ENCODE measurements at regions not wholly inside any gene's neighbourhood (a gene's known extent, or its start where the extent isn't known, plus 50 kb on each side); places are given as distances from the start of the nearest gene placed in this dataset.

DNA sequence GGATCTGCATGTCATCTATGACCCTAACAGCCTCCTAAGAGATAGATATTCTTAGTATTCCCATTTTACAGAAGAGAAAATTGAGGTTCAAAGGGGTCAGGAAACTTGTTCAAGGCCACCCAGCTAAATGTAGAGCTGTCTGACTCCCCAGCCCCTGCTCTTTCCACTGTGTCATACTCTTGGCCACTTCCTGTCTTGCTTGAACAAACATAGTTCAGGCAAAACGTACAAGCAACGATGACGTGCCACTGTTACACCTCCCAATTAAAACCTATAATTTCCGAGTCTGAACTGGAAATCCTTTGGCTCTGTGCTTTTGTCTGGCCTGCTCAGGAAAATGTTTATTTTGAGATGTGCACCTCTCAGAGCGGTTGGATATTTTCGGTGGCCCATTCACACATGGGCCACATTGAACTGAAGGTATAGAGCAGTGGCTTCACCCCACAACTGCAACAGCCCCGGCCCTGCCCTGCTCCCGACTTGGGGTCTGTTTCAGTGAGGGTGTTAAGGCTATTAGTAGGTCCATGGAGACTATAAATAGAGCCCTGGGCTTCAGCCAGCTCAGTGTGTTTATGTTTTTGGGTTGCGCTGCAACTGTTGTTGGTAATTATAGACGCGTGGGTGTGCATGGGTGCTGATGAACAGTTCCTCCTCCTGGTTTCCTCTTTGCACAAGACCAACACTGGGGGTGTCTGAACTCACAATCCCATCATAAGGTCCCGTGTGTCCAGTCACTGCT lies 172.3 kb upstream of the ADO start:
- DNase-seq, result no peak

DNA sequence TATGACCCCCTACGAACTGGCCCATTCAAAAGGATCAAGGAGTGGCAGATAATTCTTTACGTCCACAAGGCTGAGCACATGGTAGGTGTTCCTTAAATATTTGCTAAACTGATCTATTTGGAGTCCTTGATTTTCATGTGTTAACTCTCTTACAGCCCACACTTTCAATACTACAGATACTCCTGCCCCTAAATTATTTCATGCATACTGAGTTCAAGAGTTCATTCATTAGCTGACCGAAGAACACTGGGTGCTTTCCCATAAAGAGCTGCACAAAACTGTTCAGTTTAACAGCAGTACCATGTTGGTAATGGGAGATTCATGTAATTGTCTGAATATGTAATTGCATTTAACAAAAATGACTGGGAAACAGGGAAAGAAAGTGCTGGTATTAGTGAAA lies 170.5 kb upstream of the ADO start:
- DNase-seq, result no peak

DNA sequence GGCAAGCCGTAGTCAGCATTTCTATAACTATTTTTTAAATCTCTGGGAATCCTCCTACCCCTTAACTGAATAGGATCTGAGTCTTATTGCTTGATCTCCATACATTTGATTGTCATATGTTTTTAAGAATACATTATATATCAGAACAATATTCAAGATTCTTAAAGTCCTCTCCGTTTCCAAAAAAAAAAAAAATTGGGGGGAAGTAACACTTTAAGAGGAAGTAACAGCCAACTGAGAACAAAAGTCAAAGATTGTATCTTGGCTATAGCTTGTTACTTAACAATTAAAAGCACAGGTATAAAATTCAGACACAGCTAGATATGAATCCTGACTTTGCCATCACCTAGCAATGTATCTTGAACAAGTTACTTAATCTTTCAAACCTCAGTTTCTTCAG lies 169.9 kb upstream of the ADO start:
- DNase-seq, result no peak

DNA sequence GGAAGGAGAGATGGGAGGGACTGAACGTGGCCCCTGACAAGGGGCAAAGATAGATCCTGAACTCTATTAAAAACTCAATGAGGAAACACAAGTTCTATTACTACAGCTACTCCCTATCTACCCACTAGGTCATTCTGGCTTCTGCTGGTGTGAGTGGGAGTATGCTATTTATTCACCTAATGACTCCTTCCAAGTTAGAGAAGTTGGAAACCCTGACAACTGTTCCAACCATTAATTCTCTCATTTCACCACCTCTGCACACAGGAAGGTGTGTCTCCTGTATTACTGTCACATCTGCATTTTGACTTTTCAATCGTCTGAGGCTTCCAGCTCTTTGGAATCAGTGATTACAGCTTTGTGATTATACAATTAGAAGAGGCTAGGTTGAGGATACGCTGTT lies 169.4 kb upstream of the ADO start:
- no peak for DNase-seq

DNA sequence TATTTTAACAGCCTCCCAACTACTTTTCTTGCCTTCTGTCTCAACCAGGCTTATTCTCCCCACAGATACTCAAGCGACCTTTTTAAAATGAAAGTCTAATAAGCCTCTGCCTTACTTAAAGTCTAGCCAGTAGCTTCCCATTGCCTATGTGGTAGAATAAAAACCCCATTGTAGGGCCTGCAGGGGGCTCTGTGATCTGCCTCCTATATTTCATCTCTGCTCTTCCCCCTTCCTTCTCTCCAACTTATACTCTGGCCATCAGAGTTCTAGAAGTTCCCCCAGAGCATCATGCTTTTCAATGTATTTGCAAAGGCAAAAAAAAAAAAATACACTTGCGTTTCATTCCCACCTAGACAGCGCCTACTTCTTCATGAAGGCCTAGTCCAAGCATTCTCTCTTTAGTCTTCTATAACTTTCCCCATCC lies 167.7 kb upstream of the ADO start:
- peak; percentile 24 for DNase-seq

DNA sequence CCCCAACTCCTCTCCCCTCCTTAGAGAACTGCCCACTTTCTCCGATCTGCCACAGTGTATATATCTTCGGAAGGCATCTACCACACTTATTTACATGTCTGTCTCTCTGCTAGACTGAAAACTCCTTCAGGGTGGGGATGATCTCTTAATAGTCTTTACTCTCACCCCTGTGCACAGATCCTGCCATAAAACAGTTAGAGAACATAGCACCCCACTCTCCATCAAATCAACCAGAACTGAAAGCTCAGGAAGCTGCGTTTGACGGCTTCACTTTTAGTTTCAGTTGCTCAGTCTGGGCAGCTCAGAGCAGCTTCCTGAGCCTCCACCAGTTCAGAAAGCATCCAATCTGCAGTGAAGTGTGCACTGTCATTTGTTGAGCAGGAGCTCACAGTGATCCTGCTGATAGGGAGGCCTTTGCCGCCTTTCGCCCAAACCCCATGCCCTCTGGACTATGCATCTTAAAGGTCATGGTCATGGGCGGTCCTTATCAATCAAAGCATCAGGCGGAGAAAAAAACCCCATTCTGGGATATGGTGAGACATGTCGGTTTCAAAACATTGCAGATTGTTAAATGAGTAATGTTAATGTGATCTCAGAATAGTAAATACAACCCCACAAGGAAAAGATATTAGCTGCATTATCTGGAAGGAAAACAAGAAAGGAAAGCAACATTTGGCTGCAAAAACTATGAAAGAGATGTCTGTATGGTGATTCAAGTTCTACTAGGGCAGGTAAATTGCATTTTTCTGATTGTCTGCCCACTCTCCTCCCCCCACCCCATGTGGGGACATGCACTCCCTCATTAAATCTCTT lies 167.1 kb upstream of the ADO start:
- DNase-seq, result peak; percentile 53

DNA sequence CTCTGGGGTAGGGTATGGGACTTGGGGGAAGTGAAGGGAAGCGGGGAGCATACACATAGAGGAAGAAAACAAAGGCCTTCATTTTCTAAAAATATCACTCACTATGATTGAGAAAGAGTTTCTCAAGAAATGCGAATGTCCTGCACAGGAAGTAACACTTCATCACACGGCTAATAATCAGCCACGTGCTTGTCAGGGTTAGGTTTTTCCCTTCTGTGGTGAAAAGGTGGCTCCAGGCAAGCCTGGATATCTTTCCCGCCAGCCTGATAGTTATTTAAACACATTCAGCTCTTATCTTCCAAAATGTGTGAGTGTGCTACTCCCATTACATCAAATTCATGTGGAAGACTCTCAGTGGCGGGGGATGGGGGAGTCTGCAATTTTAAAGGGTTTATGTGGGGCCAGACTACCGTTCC lies 166.4 kb upstream of the ADO start:
- no peak for DNase-seq

DNA sequence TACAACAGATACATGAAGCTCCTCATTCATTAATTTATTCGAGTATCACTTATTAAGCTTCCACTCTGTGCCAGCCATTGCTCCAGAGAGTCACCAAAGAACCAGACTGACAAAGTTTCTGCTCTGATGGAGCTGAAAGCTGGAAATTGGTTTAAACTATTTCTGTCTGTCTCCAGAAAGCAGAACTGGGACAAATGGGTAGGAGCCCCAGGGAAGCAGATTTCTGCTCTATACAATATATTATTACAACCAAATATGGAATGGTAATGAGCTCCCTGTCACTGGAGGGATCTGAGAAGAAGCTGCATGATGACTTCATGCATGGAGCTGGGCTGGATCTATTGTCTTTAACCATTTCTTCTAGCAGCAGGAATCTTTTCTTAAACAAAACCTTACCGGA lies 165.4 kb upstream of the ADO start:
- no peak for DNase-seq

DNA sequence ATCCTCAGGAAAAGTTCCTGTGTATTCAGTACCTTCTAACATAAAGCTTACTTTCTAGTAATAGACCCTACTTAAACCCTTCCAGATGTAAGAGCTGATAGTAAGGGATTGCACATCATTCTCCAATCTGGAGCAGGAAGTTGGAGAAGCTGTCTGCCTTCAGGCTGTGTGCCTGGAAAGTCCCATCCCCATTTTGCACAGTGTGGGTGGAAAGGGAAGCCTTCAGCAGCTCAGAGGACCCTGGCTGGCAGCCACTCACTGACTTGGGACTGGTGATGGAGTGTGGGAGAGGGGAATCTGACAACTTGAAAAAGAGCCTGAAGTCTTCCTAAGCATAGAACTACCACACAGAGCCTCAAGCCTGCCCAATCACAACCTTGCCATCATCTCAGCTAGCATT lies 164.1 kb upstream of the ADO start:
- peak; percentile 76 for DNase-seq

DNA sequence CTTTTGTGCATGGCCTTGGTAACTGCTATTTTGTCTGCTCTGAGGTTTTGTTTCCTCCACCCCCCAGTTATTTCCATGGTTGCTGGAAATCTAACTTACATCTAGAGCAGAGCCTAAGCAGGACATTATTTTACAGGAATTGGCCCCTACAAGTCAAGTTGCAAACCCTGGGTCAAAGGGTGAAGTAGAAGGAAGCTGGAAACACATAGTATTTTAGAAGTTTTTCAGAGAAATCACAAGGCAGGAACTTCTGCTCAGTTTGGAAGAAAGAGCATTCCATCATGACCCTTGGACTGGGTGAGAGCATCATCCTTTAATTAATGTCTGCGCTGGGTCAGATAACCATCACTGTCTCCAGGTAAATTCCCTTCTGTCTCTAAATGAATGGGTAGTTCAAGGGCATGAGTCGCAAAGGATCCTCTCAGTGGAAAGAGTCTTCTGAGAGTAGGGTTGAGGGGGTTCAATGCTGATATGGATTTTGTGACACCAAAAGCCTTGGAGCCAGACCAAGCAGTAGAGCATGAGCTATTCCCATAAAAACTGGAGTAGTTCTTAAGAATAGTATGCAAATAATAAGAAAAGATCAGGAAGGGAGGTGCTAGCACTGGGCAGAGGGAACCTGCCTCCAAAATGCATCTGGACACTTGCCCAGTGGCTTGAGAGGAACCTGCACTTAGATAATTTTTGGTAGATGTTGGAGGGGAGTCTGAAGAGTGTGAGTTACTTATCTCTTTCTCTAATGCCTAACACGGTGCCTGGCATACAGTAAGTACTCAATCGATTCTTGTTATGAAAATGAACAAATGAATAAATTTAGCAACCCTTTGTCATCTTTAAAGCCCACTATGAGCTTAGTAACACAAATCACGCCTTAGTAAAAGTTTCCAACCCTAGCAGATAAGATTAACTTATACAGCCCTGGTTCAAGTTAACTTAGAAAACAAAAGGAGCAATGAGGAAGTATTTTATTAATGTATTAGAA lies 160.6 kb upstream of the ADO start:
- DNase-seq, result no peak

DNA sequence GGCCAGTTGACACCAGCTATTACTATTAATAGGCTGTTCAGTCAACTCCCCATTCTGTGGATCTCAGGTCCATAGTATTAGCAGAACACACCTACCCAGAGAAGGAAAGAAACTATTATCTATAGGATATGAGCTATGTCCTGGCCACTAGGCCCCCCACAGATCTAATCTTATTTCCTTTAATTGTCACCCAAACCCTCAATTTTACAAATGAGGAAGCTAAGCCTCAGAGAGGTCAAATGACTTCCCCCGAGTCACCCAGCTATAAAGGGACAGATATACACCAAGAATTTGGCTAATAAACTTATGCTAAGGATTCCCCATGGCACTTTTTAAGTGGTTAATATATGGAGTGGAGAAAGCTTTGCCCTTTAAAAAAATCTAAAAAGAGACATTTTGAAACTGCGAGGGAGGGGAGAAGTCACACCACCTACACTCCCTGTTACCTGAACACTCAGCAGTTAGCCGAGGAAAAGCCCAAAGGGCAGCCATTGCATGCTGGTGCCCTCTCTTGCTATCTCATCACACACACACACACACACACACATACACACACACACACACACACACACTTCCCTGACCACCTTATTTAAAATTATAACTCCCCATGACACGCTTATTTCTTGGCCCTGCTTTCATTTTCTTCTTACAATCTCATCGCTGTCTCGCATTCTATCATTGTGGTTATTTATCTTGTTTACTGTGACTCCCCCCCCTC lies 157.0 kb upstream of the ADO start:
- DNase-seq, result no peak

DNA sequence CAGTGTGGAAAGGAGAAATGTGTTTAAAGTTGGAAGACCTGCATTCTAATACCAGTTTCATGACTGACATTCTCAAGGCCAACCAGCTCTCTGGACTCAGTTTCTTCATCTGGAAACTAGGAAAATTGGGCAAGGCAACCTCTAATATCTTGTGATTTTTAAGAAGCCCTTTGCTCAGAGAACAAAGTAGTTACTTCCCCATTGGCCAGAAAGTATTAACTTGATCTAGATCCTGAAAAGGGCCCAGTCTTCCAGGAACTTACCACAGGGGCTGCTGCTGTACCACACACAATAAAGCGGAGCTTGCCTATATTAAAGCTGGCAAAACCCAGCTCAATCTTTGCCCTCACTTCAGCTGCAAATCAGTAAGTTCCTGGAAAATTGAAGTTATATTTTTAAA lies 155.6 kb upstream of the ADO start:
- DNase-seq, result no peak

DNA sequence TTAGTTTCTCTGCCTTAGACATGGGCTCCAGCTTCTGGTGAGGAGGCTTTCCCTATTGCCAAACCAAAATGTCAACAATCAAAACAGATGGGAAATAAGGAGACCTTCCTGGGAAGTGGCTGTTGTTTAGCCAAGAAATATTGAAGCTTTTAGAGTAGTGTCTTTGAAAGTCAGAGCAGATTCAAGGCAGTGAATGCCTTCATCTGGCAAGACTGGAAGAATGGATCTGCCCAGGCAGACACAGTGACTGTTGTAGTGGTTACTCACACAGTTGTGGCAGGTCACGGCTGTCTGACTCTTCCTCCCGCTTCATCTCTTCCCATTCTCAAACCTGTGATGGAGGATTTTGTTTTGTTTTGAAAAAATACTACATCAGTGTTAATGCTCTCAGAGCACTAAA lies 154.1 kb upstream of the ADO start:
- DNase-seq, result no peak

DNA sequence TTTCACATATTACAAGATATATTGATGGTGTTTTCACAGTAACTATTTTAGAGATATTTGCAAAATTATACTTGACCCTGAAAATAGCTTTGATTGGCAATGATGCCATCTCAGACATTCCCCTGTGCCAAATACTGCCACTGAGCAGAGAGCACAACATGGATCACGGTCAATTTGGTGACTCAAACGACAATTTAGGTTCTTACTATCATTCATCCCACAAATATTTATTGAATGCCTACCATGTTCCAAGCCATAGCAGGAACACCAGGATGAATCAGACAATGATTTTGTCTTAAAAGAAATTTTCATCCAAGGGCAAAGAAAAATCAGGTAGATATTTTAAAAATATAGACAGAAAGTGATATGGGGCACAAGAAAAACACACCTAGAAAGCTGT lies 153.2 kb upstream of the ADO start:
- peak; percentile 64 for DNase-seq

DNA sequence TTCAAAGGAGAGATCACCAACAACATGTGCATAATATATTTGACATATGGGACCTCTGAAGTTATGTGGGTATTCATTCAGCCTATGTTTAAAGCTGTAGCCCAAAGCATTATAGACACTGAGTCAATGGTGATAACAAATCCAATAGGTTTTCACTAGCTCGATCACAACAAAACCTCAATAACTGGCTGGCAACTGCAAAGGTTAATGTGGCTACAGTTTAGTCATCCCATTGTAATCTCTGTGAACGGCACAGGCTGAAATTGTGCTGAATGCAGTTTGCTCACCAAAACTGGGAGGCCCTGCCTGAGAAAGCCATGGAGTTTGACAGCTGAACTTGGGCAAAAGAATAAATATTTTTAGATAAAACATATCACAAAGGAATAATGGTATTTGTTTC lies 152.4 kb upstream of the ADO start:
- DNase-seq, result peak; percentile 71

DNA sequence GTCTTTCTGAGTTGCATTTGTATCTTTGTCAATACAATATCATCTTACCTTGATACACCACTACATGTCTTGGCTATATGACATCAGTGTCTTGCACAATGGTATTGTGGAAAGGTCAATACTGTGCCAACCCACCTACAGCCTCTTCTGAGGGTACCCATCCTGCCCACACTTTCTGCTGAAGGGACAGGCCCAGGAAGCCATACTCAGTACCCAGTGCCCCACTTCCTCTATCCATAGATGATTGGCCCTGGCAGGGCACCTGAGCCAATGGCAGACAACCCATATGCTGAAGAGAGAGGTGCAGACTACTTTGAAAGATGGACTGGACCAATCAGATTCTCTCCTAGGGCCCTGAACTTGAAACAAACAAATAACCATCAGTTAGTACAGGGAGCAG lies 152.0 kb upstream of the ADO start:
- DNase-seq, result no peak

DNA sequence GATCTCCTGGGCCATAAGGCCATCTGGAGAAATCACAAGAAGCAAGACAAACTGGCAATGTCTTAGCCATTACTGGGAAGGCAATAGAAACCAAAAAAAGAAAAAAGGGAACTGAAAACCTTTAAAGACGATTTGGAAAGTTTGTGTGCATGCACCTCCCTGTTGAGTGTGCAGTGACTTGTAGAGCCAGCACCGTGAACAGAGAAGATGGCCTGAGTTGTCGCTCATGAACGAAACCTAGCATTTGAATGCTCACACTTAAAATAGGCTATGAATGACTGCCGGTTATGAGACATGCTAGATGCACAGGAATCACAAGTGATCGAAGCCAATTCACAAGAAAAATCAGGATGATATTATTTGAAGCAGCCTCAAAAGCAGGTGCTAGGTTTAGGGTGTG lies 151.3 kb upstream of the ADO start:
- DNase-seq, result no peak

DNA sequence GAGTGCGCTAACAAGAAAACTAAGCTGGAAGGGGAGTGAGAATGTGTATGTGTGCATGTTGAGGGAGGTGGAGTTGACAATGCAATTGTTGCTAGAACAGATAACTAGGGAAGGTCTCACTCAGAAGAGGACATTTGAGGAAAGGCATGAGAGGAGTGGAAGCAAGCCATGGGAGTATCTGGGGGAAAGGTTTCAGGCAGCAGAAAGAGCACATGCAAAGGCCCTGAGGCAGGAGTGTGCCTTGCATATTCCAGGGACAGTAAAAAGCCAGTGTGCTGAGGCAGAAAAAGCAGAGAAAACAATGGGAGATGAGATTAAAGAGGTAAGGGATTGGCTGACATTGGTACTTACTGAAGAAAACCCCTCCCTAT lies 149.6 kb upstream of the ADO start:
- no peak for DNase-seq

DNA sequence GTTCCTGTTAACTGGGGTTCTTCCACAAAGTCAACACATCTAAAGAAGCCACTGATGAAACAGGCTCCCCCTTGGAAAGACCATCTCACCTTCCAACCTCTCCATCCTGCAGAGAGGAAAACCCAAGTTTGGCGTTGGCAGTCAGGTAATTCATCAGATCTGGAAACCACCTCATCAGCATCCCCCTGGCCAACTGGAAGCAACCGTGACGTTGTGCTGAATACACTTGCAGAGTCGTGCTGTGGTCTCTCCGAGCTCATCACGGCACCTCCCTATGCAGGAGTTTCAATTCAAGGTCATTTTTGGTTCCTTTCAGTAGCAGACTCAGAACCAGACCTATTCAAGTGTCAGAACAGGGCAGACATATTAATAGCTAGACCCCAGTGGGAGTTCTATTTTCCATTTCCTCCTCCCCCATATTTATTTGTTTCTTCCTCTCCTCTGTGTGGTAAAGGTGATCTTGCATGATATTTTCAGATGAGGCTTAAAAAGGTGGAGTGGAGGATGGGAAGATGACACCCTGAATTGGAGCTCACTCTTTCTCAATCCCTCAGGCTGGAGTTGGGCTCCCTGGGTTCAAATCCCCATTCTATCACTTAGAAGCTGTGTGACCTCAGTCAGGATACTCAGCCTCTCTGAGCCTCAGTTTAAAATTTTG lies 149.1 kb upstream of the ADO start:
- no peak for DNase-seq

DNA sequence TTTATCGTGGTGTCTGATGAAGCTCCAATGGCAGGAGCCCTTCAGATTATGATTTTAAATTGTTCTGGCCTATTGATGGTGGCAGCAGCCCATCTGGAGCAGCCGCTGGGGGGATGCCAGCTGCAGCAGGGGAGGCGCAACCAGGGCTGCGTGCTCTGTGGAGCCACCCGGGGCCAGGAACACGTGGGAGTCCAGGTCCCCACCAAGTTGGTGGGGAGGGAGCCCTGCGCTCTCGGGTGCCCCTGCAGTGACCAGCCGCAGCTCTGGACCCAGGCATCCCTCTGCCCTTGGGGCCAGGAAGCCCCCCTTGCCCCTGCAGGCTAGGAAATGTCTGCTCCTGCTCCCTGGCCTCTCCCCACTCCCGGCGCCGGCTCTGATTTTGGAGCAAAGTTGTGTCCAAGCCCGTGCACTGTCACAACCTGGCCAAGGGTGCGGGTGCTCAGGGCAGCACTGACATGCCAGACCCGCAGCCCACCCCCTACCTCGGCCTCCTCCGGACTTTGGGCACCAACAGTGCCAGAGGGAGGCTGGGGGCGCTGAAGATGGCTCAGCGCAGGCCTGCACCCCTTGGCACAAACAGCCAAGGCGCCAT lies 147.2 kb upstream of the ADO start:
- DNase-seq, result no peak

DNA sequence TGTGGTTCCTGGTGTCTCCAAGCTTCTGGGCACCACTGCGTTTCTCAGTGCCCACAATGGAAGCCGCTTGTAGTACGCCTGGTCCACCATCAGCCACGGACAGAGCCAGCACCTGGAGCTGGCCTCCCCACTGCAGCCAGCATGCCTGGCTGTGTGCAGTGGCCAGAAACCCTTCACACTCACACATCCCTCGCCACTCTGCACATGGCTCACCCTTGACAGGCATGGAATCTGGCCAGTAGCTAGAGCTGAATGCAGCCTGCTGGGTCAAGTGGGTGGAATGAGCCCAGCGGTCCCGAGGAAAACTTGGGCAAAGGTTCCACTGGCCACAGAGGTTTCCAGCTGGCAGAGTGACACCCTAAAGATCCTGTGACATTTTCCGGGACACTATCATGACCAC lies 146.0 kb upstream of the ADO start:
- DNase-seq, result no peak

DNA sequence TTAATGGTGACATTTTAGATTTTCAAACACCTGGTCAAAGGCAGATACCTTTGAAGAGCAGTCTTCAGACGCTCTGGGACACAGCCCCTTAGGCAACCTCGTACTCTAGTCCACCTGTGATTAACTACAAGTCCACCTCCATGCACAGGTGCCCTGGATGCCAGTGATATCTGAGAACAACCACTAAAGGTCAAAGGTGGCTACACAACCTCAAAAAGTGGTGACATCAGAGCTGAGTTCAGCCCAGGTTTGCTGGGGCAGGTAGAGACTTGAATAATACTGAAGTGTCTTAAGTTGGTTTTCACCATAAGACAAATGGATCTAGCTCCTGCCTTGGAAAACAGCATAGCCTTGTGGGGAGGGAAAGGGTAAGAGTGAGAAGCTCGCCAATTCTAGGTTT lies 143.4 kb upstream of the ADO start:
- no peak for DNase-seq

Data from EL (cell line).